ENCODE measurements at regions not wholly inside any gene's neighbourhood (a gene's known extent, or its start where the extent isn't known, plus 50 kb on each side); places are given as distances from the start of the nearest gene placed in this dataset.

DNA sequence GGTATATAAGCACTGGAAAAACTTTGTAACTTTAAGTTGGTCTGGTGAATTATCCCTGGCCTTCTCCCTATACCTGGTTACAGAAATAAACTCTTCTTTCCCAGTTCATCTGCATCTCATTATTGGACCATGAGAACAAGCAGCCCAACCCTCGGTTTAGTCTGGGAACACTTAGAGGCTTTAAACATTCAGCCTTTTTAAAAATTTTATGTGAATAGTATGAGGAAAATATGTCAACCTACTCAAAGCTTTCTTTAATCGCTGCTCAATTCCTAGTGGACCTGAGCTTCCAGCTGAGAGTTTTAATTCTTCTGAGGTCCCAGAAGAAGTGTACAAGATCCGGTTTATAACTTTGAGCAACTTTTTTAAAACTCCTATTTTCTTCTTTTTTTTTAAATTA lies 358.6 kb upstream of the NOCT start:
- H3K9me3 Mint-ChIP-seq: no peaks in the 10 kb centered on the region
- H3K27me3 Mint-ChIP-seq (ENCODE audit: insufficient read depth): no peaks in the 10 kb centered on the region
- intact Hi-C loops (cut with micrococcal nuclease): no loop called here
- no peaks in the 10 kb centered on the region for H3K4me1 Mint-ChIP-seq (ENCODE audit: low read depth)
- H3K4me3 Mint-ChIP-seq: no peak overlapping the region
- DNase-seq (ENCODE audit: low spot score): no peak
- no peaks in the 10 kb centered on the region for H3K36me3 Mint-ChIP-seq (ENCODE audit: low read depth)
- H3K27ac Mint-ChIP-seq: no peak overlapping the region

DNA sequence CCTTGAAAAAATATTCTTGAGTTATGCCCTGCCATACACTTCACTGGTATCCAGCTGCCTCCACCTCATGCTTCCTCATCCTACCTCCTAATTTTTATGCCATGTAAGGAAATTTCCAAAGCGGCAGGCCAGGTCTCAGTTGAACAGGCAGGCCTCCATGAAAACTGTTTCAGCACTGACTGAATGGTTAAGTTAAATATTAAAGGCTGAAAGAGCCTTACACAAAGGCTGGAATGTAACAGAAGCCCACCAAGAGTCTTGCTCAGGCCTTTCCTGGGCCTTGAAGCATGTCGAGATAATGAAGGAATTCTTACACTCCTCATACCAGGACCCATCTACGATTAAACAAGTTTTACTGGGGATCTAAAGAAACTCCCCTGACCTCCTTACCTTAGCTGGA lies 359.6 kb upstream of the NOCT start:
- no peak overlapping the region for H3K27ac Mint-ChIP-seq
- no peaks in the 10 kb centered on the region for H3K4me1 Mint-ChIP-seq (ENCODE audit: low read depth)
- H3K4me3 Mint-ChIP-seq: no peak overlapping the region
- intact Hi-C loops (cut with micrococcal nuclease): no loop called here
- H3K27me3 Mint-ChIP-seq (ENCODE audit: insufficient read depth): no peaks in the 10 kb centered on the region
- no peaks in the 10 kb centered on the region for H3K36me3 Mint-ChIP-seq (ENCODE audit: low read depth)
- no peak for DNase-seq (ENCODE audit: low spot score)
- H3K9me3 Mint-ChIP-seq: no peaks in the 10 kb centered on the region

DNA sequence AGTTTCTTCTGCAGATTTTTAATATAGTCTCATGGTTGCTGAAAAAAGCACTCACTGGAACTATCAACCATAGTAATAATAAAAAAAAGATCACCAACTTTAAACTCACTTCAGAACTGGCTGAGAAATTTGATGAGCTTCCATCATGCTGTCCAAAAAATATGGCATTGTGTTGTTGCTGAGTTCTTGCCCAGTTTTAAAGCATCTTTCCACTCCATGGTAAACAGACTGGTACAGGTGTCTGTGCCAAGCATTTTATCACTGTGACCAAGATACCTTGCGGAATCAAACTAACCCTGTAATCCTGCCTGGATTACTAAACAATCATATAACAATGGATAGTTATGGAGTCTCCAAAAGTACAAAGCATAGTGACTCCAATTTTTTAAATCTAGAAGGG lies 360.3 kb upstream of the NOCT start:
- no peak for DNase-seq (ENCODE audit: low spot score)
- H3K4me1 Mint-ChIP-seq (ENCODE audit: low read depth): no peaks in the 10 kb centered on the region
- H3K27ac Mint-ChIP-seq: no peak overlapping the region
- intact Hi-C loops (cut with micrococcal nuclease): no loop called here
- no peaks in the 10 kb centered on the region for H3K27me3 Mint-ChIP-seq (ENCODE audit: insufficient read depth)
- no peaks in the 10 kb centered on the region for H3K36me3 Mint-ChIP-seq (ENCODE audit: low read depth)
- H3K4me3 Mint-ChIP-seq: no peak overlapping the region
- H3K9me3 Mint-ChIP-seq: no peaks in the 10 kb centered on the region

GRCh38 chr4:138650929-138651448 lies 364.6 kb upstream of the NOCT start:
- Mint-ChIP-seq H3K27ac (no peak overlapping the region), H3K4me1 (ENCODE audit: low read depth) (no peaks in the 10 kb centered on the region), H3K36me3 (ENCODE audit: low read depth) (no peaks in the 10 kb centered on the region), H3K9me3 (no peaks in the 10 kb centered on the region), H3K27me3 (ENCODE audit: insufficient read depth) (no peaks in the 10 kb centered on the region), H3K4me3 (no peak overlapping the region)
- intact Hi-C loops (cut with micrococcal nuclease): no loop called here
- DNase-seq (ENCODE audit: low spot score): no peak

GRCh38 chr4:138650495-138650894 lies 365.1 kb upstream of the NOCT start:
- no peaks in the 10 kb centered on the region for H3K36me3 Mint-ChIP-seq (ENCODE audit: low read depth)
- no peaks in the 10 kb centered on the region for H3K4me1 Mint-ChIP-seq (ENCODE audit: low read depth)
- no peak overlapping the region for H3K27ac Mint-ChIP-seq
- intact Hi-C loops (cut with micrococcal nuclease): no loop called here
- DNase-seq (ENCODE audit: low spot score): no peak
- H3K9me3 Mint-ChIP-seq: no peaks in the 10 kb centered on the region
- no peaks in the 10 kb centered on the region for H3K27me3 Mint-ChIP-seq (ENCODE audit: insufficient read depth)
- H3K4me3 Mint-ChIP-seq: no peak overlapping the region

DNA sequence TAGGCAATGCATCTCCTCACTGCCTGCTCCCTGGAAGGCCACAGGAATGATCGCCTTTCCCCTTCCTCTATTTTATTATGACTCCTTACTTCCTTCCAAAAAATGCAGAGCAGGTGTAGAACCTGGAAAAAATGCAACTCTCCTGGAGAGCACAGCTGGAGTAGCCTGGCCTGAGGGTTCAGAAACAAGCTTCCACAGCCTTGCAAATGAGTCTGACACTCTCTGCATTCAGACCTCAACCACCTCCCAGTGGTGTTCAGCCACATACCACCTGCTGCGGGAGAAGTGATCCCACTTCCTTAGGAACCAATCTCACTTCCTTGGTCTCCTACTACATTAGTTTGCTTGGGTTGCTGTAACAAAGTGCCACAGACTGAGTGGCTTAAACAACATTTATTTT lies 368.1 kb upstream of the NOCT start:
- Mint-ChIP-seq H3K4me1 (ENCODE audit: low read depth) (no peaks in the 10 kb centered on the region), H3K27ac (no peak overlapping the region), H3K36me3 (ENCODE audit: low read depth) (no peaks in the 10 kb centered on the region), H3K9me3 (no peaks in the 10 kb centered on the region), H3K27me3 (ENCODE audit: insufficient read depth) (no peaks in the 10 kb centered on the region), H3K4me3 (no peak overlapping the region)
- no peak for DNase-seq (ENCODE audit: low spot score)
- intact Hi-C loops (cut with micrococcal nuclease): no loop called here

DNA sequence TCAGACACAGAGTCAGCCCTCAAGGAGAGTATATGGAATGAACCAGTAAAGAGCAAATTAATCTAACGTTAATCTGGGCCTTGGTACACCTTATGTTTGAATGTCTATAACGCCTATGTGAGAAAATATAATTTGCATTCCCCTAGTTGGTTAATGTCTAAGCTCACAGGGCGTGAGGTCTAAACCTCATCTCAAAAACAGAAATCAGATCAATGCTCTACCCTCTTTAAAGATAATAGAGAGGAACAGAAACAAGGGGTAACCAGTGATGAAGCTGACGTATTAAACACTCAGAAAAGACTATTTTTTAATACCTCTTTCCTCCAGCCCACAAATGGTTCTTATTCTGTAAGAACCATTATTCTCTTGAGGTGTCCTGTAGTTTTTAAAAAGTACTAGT lies 369.2 kb upstream of the NOCT start:
- no peak for DNase-seq (ENCODE audit: low spot score)
- Mint-ChIP-seq H3K27me3 (ENCODE audit: insufficient read depth) (peaks cover 2% of the 10 kb centered on the region), H3K27ac (no peak overlapping the region), H3K4me1 (ENCODE audit: low read depth) (no peaks in the 10 kb centered on the region), H3K36me3 (ENCODE audit: low read depth) (no peaks in the 10 kb centered on the region), H3K9me3 (no peaks in the 10 kb centered on the region), H3K4me3 (no peak overlapping the region)
- intact Hi-C loops (cut with micrococcal nuclease): no loop called here

- no peak overlapping the region for H3K4me3 Mint-ChIP-seq
- H3K27ac Mint-ChIP-seq: no peak overlapping the region
- no peaks in the 10 kb centered on the region for H3K4me1 Mint-ChIP-seq (ENCODE audit: low read depth)
- H3K36me3 Mint-ChIP-seq (ENCODE audit: low read depth): no peaks in the 10 kb centered on the region
- DNase-seq (ENCODE audit: low spot score): no peak
- intact Hi-C loops (cut with micrococcal nuclease): no loop called here
- H3K9me3 Mint-ChIP-seq: no peaks in the 10 kb centered on the region
- peaks cover 2% of the 10 kb centered on the region for H3K27me3 Mint-ChIP-seq (ENCODE audit: insufficient read depth)
These were observed 370.3 kb upstream of the NOCT start for GRCh38 chr4:138645289-138645688.

DNA sequence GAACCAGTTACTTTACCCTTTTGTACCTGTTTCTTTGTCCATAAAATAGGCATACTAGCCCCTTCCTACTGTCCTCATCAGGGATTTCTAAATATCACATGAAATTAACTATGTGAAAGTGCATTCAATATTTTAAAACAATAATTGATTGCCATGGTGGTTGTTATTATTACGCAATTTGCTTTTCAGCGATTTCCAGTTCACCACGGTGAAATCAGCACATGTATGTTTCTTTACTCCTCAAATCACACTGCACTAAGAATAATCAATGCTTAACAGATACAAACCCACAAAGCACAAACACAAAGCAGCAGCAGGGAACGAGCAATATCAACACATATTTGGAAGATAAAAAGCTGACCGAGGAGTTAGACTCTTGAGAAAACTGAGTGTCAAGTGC lies 371.3 kb upstream of the NOCT start:
- Mint-ChIP-seq H3K27ac (no peak overlapping the region), H3K27me3 (ENCODE audit: insufficient read depth) (peaks cover 2% of the 10 kb centered on the region), H3K9me3 (no peaks in the 10 kb centered on the region), H3K36me3 (ENCODE audit: low read depth) (no peaks in the 10 kb centered on the region), H3K4me3 (no peak overlapping the region), H3K4me1 (ENCODE audit: low read depth) (no peaks in the 10 kb centered on the region)
- DNase-seq (ENCODE audit: low spot score): no peak
- intact Hi-C loops (cut with micrococcal nuclease): no loop called here

GRCh38 chr4:138643827-138644226 lies 371.8 kb upstream of the NOCT start:
- intact Hi-C loops (cut with micrococcal nuclease): no loop called here
- Mint-ChIP-seq H3K4me1 (ENCODE audit: low read depth) (no peaks in the 10 kb centered on the region), H3K36me3 (ENCODE audit: low read depth) (no peaks in the 10 kb centered on the region), H3K27me3 (ENCODE audit: insufficient read depth) (peaks cover 2% of the 10 kb centered on the region), H3K27ac (no peak overlapping the region), H3K9me3 (no peaks in the 10 kb centered on the region), H3K4me3 (no peak overlapping the region)
- DNase-seq (ENCODE audit: low spot score): no peak

- Mint-ChIP-seq H3K4me3 (no peak overlapping the region), H3K27me3 (ENCODE audit: insufficient read depth) (peaks cover 2% of the 10 kb centered on the region), H3K9me3 (no peaks in the 10 kb centered on the region), H3K4me1 (ENCODE audit: low read depth) (no peaks in the 10 kb centered on the region), H3K36me3 (ENCODE audit: low read depth) (no peaks in the 10 kb centered on the region), H3K27ac (no peak overlapping the region)
- DNase-seq (ENCODE audit: low spot score): no peak
- intact Hi-C loops (cut with micrococcal nuclease): no loop called here
These were observed 376.4 kb upstream of the NOCT start for GRCh38 chr4:138639018-138639741.

DNA sequence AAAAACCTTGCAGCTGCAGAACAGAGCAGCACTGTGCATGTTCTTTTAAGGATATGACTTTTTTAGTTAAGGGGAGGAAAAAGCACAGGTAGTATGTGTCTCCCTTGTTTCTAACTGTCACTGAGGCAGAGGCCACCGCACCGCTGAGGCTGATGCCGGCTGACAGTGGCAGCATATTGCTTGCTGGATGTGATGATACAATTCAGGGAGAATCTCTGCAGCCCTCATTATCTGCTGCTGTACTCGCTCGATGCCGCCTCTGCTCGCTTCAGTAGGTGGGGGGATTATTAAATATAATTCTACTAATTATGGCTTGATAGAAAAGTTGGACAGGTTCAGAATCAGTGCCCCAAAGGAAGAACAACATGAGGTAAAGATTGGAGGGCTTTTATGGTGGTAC lies 378.8 kb upstream of the NOCT start:
- no peak overlapping the region for H3K27ac Mint-ChIP-seq
- H3K9me3 Mint-ChIP-seq: no peaks in the 10 kb centered on the region
- no peaks in the 10 kb centered on the region for H3K36me3 Mint-ChIP-seq (ENCODE audit: low read depth)
- intact Hi-C loops (cut with micrococcal nuclease): no loop called here
- H3K4me1 Mint-ChIP-seq (ENCODE audit: low read depth): no peaks in the 10 kb centered on the region
- H3K4me3 Mint-ChIP-seq: no peak overlapping the region
- peaks cover under 1% of the 10 kb centered on the region for H3K27me3 Mint-ChIP-seq (ENCODE audit: insufficient read depth)
- no peak for DNase-seq (ENCODE audit: low spot score)

DNA sequence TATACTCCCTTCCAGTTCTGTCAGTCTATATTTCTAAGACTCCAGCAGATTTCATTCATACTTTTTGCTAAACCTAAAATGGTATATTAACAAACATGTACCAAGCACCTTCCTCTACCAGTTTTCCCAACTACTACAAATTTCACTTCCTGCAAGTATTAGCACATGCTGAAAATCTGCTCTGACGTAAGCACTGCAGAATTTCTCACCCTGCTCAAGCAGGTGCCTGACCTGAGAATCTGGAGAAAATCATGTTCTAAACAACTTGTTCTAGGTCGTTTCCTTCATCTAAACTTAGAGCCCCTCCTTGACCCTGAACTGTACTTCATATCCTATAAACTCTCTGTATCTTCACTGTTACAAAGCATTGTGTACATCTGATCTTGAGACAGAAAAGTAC lies 380.7 kb upstream of the NOCT start:
- H3K27me3 Mint-ChIP-seq (ENCODE audit: insufficient read depth): no peaks in the 10 kb centered on the region
- H3K9me3 Mint-ChIP-seq: no peaks in the 10 kb centered on the region
- intact Hi-C loops (cut with micrococcal nuclease): no loop called here
- H3K36me3 Mint-ChIP-seq (ENCODE audit: low read depth): no peaks in the 10 kb centered on the region
- DNase-seq (ENCODE audit: low spot score): no peak
- H3K4me3 Mint-ChIP-seq: no peak overlapping the region
- H3K4me1 Mint-ChIP-seq (ENCODE audit: low read depth): no peaks in the 10 kb centered on the region
- H3K27ac Mint-ChIP-seq: no peak overlapping the region

- H3K4me1 Mint-ChIP-seq (ENCODE audit: low read depth): no peaks in the 10 kb centered on the region
- no peaks in the 10 kb centered on the region for H3K9me3 Mint-ChIP-seq
- DNase-seq (ENCODE audit: low spot score): no peak
- H3K4me3 Mint-ChIP-seq: no peak overlapping the region
- no peak overlapping the region for H3K27ac Mint-ChIP-seq
- H3K27me3 Mint-ChIP-seq (ENCODE audit: insufficient read depth): no peaks in the 10 kb centered on the region
- intact Hi-C loops (cut with micrococcal nuclease): no loop called here
- H3K36me3 Mint-ChIP-seq (ENCODE audit: low read depth): no peaks in the 10 kb centered on the region
These were observed 382.0 kb upstream of the NOCT start for GRCh38 chr4:138633580-138633904.

All from activated T-helper 1 cell treated with anti-CD3 and anti-CD28 coated beads, Interleukin-12 subunit alpha, Interleukin-12 subunit beta, Interleukin-2, Interleukin-4 antibody, amounts not matched to agents 30 ng/mL and 10 ng/mL and 1 ng/mL, durations not matched to agents 14 hours and 24 hours and 36 hours (primary cell).